ENCODE measurements at regions not wholly inside any gene's neighbourhood (a gene's known extent, or its start where the extent isn't known, plus 50 kb on each side); places are given as distances from the start of the nearest gene placed in this dataset.

DNA sequence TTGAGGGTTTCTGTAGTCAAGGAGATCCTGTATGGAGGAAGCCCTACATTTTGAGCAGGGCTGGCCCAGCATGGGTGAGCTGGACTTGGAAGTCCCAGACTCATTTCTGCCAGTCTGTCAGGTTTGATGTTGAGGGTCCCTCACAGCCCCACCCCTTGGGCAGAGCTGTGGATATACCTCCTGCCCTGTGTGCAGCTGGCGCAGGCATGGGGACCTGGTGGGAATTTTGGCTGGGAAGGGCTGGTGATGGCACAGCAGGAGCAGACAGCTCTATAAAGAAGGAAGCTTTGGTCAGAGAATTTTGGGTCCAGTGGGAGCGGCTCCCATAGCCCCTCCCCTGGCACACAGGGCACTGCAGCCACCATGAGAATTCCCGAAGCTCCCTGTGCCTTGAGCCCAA lies 482.6 kb downstream of the RPS24 start:
- DNase-seq (ENCODE audit: low read depth) = no peak

DNA sequence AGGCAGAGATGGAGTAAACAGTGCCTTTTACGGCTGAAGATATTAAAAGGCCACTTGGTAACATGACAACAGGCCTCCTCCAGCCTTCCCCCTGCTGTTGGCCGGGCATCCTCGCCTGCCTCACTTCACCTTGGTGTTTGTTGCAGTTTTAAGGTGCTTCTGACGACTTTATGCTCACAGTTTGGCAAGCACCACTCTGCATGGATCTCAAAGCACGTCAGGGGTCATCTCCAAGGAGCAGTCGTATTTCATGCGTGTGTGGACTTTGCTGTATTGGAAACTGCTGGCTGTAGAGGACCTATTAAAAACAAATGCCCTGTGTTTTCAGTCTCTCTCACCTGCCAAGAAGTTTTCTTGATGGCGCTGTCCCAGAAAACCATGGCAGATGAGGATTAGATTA lies 483.1 kb downstream of the RPS24 start:
- DNase-seq (ENCODE audit: low read depth) = no peak

DNA sequence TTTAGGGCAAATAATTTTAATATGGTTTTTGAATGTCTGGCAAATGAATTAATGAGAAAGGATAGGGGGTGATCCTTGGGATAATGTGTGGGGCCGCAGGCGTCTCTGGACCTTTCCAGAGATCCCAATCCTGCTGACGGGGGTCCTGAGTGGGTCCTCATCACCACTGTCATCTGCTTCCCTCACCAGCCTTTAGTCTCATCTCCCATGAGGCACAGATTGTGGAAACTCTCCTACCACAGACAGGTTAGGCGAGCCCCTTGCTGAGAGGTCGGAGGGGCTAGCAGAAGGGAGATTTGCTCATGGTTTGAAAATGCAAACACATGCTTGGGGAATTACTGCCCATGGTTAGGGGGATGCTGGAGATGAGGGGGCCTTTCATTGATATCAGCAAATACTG lies 484.6 kb downstream of the RPS24 start:
- DNase-seq (ENCODE audit: low read depth) = no peak

DNA sequence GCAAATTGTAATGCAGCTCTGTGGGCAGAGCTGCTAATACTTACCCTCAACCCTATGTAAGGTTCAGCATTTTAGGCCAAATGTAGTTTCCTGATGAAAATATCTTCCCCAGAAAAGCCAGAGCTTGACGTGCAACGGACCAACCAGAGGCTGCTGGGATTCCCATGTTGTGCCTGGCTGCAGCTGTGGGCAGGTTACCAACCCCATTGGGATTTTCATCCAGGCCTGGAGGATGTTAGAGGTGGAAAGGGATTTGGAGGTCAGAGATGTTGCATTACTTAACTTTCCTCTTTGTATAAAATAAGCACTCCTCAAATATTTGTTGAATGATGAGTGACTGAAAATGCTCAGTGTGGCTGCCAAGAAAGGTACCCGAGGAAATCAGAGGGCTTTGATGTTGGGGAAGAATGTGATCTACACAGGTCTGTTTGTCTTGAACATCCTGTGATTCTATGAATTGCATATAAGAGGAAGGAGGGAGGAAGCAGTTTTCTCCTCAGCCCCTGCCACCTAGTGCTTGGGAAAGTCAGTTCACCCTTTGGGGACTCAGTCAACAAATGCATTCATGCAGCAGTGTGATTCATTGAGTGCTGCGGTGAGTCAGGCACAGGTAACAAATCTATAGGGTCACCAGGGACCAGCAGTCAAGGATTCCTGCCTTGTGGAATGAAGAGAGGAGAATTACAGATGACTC lies 487.2 kb downstream of the RPS24 start:
- no peak for DNase-seq (ENCODE audit: low read depth)

DNA sequence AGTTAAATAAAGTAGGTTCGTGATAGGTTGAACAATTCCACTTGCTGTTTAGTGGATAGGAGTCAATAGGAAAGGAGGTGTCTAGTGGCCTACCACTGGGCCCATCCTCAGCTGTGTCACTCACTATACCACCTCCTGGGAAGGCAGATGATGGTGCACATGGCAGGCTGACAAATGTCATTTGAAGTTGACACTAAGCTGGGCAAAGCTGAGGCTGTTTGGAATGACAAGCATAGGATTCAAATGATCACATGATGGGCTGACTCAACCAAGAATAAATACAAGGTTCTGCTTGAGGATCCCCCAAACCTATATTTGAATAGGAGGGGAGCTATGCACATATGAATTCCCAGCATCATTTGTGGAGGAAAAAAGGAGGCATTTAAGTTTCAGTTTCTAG lies 489.8 kb downstream of the RPS24 start:
- DNase-seq (ENCODE audit: low read depth) = no peak

DNA sequence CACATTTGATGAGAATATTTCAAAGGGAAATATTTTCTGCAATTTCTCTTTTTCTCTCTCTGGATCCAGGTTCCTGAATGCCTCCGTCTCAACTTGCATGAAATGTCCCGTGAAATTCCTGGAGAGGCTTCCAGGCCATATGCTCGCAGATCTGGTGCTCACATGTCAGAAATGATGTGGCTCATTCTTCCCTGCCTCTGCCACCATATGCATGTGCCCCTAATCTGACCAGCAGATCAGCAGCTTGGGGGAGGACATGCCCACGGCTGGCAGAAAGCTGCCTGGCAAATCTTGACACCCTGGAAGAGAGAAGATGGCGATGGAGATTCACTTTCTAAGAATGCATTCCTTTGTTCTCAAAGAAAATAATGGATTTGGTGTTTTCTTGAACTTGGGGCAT lies 490.7 kb downstream of the RPS24 start:
- no peak for DNase-seq (ENCODE audit: low read depth)

DNA sequence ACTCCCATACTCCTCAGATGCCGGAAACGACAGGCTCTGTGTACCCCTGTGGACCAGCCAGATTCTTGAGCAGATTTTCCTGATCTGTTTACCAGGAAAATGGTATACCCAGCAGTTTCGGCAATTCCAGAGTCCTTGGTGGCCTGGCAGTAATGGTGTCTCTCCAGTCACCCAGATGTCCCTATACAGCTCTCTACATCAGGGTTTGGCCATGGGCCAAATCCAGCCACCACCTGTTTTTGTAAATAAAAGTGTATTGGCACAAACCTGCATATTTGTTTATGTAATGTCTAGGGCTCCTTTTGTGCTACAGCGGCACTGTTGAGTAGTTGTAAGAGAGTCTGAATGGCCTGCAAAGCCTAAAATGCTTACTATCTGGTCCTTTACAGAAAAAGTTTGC lies 491.3 kb downstream of the RPS24 start:
- DNase-seq (ENCODE audit: low read depth) = no peak

DNA sequence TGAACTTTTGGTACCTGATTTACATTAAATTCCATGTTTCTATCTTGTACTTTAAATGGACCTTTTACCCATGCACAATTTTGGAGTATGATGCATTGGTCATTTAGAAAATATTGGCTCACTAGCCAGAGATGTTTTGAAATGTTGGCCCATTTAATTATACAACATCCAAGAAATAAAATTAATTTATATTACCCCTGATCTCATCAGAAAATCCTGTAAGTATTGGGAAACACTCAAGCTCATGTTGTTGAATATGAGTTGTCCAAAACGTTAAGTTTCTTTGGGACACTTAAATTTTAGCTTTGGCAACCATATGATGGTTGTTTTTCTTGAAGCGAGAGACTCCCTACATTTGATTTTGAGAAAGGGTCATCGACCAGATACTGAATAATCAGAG lies 492.7 kb downstream of the RPS24 start:
- DNase-seq (ENCODE audit: low read depth) = no peak

DNA sequence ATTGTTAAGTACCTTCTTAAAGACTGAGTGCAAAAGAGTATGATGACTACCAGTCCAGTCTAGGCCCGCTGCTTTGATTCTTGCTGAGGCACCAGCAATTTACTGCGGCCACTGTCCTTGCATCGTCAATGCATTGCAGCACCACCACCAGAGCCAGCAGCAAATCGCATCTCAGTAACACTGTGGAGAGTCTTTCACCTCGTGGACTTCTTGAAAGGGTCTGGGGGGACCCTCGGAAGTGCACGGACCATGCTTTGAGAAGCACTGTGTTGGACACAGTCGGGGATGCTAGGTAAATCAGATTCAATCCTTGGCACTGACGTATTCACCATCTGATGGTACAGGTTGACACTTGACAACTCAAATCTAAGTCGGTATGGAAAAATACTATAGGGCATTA lies 493.6 kb downstream of the RPS24 start:
- no peak for DNase-seq (ENCODE audit: low read depth)

DNA sequence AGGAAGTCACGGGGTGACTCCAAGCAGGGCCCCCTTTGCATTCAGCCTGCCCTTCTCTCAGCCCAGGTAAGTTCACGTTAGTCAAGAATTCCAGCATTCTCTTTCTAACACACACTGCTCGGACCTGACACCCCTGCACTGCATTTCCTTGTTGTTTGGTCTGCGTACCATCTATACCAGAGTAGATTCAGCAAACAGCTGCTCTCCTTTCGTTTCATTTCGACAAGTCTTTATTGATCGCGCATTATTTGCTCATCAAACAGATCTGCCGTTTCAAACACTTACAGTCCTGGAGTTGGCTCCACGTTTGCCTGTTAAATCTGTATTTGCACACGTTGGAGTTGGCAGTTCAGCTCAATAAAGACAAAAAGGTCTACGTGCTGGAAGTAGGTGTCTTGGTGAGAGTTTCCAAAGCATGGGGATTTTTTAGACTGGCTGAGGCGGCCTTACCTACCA lies 495.1 kb downstream of the RPS24 start:
- no peak for DNase-seq (ENCODE audit: low read depth)

DNA sequence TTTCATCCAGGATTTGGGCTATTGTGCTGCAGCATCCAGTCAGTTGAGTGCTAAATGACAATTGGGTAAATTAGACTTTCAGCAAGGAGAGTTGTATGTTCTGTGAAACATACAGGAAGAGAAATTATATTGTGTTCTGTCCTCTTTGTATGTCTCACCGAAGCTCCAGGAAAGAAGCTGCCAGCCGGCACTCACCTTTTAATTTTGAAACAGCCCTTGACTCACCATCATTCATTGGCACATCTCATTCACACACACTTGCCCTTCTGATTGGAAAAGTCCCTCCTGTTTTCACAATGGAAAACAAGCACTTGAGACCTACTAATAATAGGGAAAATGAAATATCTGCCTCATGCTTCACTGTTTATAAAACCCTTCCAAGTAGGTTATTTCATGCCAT lies 495.6 kb downstream of the RPS24 start:
- no peak for DNase-seq (ENCODE audit: low read depth)

DNA sequence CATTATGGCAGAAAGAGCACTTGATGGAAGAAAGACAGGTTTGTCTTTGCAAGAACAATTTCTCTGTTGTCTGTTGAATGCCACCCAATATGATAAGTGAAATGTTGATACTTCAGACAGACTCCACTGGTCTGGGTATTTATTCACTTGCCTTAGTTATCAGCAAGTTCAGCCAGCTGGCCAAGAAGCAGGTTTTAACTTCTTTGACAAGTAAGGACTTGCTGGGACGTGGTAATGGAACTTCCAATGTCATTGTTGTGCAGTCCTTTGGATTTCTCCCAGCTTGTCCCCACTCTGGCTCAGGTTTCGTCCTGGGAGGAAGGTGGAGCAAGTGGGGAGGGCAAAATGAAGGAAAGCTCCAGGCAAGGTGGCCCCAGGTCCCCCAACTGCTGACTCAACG lies 497.4 kb downstream of the RPS24 start:
- DNase-seq (ENCODE audit: low read depth) = no peak

DNA sequence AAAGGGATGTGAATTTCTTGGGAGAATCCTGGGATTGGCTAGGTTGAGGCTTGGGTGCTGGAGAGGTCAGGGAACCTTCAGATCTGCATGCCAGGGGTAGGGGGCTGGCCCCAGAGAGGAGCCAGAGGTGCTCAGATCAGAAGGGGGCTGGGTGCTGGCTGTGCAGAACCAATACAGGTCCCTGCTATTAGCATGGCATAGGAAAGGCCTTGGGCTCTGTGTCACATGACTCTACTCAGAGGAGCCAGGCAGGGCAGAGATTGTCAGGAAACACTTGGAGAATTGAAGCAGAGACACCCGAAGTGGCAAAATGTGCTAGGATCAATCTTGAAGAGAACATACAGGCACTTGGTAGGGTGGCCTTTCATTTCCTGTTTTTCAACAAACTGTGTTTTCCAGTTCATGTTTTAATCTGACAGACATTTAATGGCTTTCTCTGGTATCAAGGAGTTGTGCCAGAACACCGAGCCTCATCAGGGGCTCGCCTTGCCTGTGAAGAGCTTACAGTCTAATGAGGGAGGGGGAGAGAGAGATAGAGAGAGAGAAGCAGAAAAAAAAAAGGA lies 498.9 kb downstream of the RPS24 start:
- no peak for DNase-seq (ENCODE audit: low read depth)

DNA sequence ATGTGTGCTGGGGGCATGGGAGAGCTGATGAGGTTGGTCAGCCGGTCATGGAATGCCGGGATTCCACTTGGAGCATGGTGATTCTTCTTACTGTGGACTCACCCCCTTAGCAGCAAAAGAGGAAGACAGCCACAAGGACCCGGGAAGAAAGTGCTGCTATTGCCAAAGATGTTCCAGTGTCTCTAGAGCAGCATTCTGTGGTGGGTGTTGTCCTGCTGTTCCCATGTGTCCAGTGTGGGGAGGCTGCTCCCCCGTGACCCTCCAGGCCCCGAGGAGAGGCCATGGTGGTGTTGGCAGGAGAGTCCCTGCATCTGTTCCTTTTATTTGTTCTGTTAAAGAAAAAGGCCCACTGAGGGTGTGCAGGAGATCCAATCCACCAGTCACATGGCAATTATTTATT lies 499.4 kb downstream of the RPS24 start:
- DNase-seq (ENCODE audit: low read depth) = no peak

DNA sequence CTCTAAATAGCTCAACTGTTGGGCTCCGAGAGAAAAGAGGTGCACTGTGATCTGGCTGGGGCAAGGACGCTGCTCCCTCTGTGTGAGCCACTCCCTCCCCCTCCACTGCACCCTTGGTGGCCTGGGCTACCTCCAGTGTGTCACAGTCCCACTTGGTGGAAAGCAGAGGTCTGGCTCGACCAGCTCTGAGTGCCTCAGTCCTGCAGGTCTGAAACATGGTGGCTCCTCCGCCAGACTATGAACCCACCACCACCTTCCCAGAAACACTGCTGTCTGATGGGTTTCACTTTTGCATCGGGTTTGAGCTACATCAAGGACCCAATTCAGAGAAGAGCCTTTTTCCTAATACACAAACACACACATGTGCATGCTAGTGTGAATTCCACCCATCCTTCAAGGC lies 500.1 kb downstream of the RPS24 start:
- no peak for DNase-seq (ENCODE audit: low read depth)

DNA sequence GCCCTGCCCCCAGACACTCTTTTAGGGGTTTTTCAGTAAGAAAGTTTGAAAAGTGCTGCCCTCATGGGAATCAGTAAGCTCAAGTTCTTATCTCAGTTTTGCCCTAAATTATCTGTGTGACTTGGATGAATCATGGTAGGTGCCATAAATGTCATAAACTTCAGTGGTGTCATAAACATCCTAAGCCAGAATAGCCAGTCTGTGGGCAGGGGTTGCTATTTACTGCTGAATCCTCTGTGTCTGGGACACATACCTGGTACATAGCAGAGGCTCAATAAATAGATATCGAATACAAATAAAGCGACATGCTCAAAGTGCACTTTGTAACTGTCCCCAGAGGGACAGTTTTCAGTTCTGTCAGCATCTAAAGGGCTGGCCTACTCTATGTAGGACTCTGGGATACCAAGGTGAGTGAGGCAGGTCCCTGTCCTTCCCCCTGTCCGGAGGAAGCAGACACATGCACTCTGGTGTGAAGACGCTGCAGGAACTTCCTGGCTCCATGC lies 502.1 kb downstream of the RPS24 start:
- no peak for DNase-seq (ENCODE audit: low read depth)

DNA sequence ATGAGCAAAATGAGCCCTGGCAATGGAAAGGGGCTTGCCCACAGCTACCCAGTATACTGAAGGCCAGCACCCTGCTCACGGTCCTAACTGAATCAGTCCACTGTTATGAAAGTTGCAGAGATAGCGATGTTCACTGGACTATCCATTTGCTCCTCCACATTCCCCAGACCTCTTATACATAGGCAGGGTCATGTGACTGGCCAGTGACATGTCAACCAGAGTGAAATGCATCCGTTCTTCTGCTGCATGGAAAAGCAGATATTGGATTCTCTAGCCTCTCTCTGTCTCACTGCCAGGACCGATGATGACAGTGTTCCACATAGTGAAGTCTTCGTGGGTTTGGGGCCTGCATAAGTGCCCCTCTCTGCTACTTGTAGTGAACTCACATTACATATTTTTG lies 503.4 kb downstream of the RPS24 start:
- DNase-seq (ENCODE audit: low read depth) = no peak

DNA sequence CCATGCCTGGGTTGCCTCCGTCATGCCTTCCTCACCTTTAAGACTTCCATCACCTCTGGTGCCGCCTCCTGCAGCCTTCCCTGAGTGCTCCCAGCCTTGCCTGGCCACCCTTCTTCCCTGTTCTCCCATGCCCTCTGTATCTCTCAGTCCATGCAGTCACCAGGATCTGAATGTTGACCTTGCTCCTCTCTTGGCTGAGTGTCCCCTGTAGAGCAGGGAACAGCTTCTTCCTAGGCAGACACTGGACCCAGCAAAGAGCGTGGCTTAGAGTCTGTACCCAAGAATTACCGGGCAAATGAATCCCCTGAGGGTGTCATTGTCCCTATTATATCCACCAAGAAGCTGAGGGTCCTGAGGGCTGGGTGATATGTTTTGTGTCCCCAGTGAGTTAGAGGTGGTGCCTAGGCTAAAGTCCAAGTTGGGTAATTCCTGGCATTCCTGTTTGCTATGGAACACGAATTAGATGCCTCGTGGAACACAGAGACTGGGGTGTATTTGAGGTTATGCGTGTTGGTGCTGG lies 505.6 kb downstream of the RPS24 start:
- DNase-seq (ENCODE audit: low read depth) = no peak

DNA sequence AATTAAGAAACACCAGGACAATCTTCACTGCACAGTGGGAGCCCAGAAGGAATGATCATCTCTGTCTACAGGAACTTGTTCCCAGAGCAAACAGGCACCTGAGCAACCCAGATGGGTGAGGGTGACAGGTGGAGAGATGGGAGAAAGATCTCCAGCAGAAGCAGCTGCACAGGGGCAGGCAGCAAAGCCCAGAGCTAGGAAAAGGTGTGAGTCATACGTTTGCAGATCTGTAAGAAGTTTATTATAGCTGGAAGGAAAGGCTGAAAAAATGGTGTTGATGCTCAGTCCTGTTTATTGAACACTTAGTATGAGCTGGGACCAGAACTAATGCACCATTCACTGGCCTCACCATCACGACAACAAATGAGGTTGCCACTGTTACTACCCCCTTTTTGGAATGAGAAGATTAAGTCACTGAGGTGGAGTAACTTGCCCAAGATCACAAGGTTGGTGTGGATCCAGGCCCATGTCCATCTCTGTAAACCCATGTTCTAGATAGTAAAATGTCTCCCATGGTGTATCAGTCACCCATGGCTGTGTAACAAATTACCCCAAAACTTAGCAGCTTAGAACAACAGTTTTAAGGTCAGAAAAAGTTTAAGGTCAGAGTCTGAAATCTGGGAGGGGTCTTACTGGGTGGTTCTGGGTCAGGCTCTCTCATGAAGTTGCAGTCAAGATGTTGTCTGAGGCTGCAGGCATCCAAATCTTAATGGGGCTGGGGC lies 506.9 kb downstream of the RPS24 start:
- DNase-seq (ENCODE audit: low read depth) = no peak

DNA sequence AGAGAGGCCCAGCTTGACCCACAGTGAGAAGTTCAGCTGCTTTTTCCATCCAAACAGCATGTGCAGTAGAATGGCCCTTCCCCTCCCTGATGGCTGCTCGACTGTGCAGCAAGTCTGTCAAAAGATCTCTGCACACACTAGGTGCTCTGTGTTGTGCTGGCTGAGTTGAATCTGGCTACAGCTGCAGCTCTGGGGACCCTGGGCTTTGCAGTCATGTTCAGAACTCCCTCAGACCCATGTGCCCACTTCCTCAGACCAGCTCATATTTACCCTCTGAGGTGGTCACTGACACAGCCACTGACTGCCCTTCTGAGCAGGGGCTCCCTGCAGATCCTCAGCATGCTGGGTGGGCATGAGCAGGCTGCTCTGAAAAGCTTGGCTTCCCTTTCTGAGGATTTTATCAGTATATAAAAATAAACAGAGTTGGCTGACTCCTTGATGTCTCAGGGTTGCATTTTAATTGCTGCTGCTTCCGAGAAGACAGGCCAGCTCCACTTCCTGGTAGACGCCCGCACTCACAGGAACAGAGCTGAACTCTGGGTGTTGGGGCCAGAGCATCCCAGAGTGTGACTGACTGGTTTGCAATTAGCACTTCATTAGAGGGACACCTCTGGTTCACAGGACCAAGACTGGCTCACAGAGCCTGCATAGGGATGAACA lies 507.9 kb downstream of the RPS24 start:
- no peak for DNase-seq (ENCODE audit: low read depth)

DNA sequence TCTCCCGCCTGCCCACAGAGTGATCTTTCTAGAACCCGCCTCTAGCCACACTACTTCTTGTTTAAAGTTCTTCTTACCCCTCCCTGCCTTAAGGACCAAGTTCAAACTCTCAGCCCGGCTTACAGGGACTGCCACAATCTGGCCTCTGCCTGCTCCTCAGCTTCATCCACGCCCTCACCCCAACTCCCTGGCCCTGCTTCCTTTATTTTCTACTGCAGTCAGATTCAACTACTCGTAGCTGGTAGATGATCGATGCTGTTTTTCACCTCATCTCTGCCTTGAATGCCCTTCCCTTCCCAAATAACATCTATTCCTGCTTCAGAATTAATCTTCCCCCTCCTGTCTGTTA lies 508.5 kb downstream of the RPS24 start:
- no peak for DNase-seq (ENCODE audit: low read depth)

DNA sequence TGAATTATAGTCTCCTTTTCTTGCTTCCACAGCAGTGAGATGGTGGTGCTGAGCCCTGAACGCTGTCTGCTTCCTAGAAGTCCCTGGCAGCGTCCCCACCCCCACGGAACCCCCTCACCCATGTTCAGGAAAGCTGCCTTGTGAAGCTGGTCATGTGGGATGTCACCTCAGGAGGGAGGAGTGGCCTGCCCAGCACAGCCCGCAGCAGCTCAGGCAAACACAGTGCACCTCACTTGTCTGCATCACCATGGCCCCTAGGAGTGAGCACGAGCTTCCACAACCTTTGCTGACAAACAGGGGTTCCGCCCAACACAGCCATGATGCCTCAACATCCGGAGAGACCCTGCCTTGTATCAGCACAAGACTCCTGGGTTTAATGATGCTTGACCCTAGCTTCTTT lies 508.9 kb downstream of the RPS24 start:
- no peak for DNase-seq (ENCODE audit: low read depth)
